ENCODE measurements at regions not wholly inside any gene's neighbourhood (a gene's known extent, or its start where the extent isn't known, plus 50 kb on each side); places are given as distances from the start of the nearest gene placed in this dataset.

- TF ChIP-seq ATF6 (CRISPR knock-in tag; IDR thresholded peaks at IDR 0.05) (no peak), SP1 (CRISPR knock-in tag; conservative IDR thresholded peaks at IDR 0.05) (no peak), E2F1 (CRISPR knock-in tag; IDR thresholded peaks at IDR 0.05) (no peak), NR1H2 (CRISPR knock-in tag; IDR thresholded peaks at IDR 0.05) (no peak), GRHL2 (CRISPR knock-in tag; IDR thresholded peaks at IDR 0.05; ENCODE audit: insufficient replicate concordance, severe bottlenecking) (no peak), ZBTB21 (CRISPR knock-in tag; IDR thresholded peaks at IDR 0.05; ENCODE audit: borderline replicate concordance) (no peak), RELA (CRISPR knock-in tag; IDR thresholded peaks at IDR 0.05; ENCODE audit: borderline replicate concordance) (no peak), SMAD4 (CRISPR knock-in tag; IDR thresholded peaks at IDR 0.05) (no peak), NFYB (CRISPR knock-in tag; conservative IDR thresholded peaks at IDR 0.05; ENCODE audit: low read depth) (no peak), JAZF1 (CRISPR knock-in tag; IDR thresholded peaks at IDR 0.05) (no peak)
- TF ChIP-seq, protein P1, sequence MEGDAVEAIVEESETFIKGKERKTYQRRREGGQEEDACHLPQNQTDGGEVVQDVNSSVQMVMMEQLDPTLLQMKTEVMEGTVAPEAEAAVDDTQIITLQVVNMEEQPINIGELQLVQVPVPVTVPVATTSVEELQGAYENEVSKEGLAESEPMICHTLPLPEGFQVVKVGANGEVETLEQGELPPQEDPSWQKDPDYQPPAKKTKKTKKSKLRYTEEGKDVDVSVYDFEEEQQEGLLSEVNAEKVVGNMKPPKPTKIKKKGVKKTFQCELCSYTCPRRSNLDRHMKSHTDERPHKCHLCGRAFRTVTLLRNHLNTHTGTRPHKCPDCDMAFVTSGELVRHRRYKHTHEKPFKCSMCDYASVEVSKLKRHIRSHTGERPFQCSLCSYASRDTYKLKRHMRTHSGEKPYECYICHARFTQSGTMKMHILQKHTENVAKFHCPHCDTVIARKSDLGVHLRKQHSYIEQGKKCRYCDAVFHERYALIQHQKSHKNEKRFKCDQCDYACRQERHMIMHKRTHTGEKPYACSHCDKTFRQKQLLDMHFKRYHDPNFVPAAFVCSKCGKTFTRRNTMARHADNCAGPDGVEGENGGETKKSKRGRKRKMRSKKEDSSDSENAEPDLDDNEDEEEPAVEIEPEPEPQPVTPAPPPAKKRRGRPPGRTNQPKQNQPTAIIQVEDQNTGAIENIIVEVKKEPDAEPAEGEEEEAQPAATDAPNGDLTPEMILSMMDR (IDR thresholded peaks at IDR 0.05), result no peak
- TF ChIP-seq, protein P2, sequence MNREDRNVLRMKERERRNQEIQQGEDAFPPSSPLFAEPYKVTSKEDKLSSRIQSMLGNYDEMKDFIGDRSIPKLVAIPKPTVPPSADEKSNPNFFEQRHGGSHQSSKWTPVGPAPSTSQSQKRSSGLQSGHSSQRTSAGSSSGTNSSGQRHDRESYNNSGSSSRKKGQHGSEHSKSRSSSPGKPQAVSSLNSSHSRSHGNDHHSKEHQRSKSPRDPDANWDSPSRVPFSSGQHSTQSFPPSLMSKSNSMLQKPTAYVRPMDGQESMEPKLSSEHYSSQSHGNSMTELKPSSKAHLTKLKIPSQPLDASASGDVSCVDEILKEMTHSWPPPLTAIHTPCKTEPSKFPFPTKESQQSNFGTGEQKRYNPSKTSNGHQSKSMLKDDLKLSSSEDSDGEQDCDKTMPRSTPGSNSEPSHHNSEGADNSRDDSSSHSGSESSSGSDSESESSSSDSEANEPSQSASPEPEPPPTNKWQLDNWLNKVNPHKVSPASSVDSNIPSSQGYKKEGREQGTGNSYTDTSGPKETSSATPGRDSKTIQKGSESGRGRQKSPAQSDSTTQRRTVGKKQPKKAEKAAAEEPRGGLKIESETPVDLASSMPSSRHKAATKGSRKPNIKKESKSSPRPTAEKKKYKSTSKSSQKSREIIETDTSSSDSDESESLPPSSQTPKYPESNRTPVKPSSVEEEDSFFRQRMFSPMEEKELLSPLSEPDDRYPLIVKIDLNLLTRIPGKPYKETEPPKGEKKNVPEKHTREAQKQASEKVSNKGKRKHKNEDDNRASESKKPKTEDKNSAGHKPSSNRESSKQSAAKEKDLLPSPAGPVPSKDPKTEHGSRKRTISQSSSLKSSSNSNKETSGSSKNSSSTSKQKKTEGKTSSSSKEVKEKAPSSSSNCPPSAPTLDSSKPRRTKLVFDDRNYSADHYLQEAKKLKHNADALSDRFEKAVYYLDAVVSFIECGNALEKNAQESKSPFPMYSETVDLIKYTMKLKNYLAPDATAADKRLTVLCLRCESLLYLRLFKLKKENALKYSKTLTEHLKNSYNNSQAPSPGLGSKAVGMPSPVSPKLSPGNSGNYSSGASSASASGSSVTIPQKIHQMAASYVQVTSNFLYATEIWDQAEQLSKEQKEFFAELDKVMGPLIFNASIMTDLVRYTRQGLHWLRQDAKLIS (CRISPR knock-in tag; IDR thresholded peaks at IDR 0.05; ENCODE audit: borderline replicate concordance), result no peak
- TF ChIP-seq, protein P3, sequence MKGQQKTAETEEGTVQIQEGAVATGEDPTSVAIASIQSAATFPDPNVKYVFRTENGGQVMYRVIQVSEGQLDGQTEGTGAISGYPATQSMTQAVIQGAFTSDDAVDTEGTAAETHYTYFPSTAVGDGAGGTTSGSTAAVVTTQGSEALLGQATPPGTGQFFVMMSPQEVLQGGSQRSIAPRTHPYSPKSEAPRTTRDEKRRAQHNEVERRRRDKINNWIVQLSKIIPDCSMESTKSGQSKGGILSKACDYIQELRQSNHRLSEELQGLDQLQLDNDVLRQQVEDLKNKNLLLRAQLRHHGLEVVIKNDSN (CRISPR knock-in tag; IDR thresholded peaks at IDR 0.05), result no peak
- TF ChIP-seq, protein P4, sequence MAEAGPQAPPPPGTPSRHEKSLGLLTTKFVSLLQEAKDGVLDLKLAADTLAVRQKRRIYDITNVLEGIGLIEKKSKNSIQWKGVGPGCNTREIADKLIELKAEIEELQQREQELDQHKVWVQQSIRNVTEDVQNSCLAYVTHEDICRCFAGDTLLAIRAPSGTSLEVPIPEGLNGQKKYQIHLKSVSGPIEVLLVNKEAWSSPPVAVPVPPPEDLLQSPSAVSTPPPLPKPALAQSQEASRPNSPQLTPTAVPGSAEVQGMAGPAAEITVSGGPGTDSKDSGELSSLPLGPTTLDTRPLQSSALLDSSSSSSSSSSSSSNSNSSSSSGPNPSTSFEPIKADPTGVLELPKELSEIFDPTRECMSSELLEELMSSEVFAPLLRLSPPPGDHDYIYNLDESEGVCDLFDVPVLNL (CRISPR knock-in tag; IDR thresholded peaks at IDR 0.05; ENCODE audit: borderline replicate concordance, low read depth), result no peak
Measured at GRCh38 chrX:79482686-79483085, 115.6 kb upstream of the ITM2A start.

Data from WTC11 (cell line).